H1 (cell line): ENCODE measurements at regions not wholly inside any gene's neighbourhood (a gene's known extent, or its start where the extent isn't known, plus 50 kb on each side); places are given as distances from the start of the nearest gene placed in this dataset.

Experiments
- CTCF ChIA-PET: fragments of 300-600 bp; sonication (Branson Sonifier 250); formaldehyde crosslinking; loops from one replicate; lab custom pipeline; 2021; ENCODE audit not compliant: partially characterized antibody; lab: Charles Lee
- POLR2A ChIA-PET: fragments of 300-600 bp; sonication (Branson Sonifier 250); formaldehyde crosslinking; loops from one replicate; lab custom pipeline; 2021; ENCODE audit warnings: inconsistent platforms; ENCODE audit not compliant: partially characterized antibody; lab: Charles Lee
- DNase-seq, 2 experiments: peaks; one replicate each; pipeline versions ENCODE4 v3.0.0 to v3.0.0-alpha.2; 2010 to 2022; ENCODE audit warnings: low spot score in 2 of 2, low read depth in 1 of 2, mixed read lengths in 1 of 2
- FAIRE-seq: peaks from 2 replicates; lab custom pipeline; 2011; peaks lifted over from hg19 to GRCh38; lab: Jason Lieb, UNC
- H2AFZ ChIP-seq: 2 replicates; pipeline ENCODE4 v1.8.1; 2012; ENCODE audit warnings: low read length, inconsistent platforms
- H2AK5ac ChIP-seq: 2 replicates; pipeline ENCODE4 v1.6.1; 2013; ENCODE audit warnings: low read depth, low read length
- H2BK120ac ChIP-seq: replicated peaks from 2 replicates; pipeline ENCODE3; 2013; ENCODE audit warnings: low read depth, low read length, inconsistent platforms
- H2BK12ac ChIP-seq: 2 replicates; pipeline ENCODE4 v1.6.1; 2013; ENCODE audit warnings: low read depth, low read length
- H2BK15ac ChIP-seq: 2 replicates; pipeline ENCODE4 v1.6.1; 2013; ENCODE audit warnings: low read length
- H2BK20ac ChIP-seq: 2 replicates; pipeline ENCODE4 v1.6.1; 2013; ENCODE audit warnings: low read length
- H2BK5ac ChIP-seq: 2 replicates; pipeline ENCODE4 v1.6.1; 2013; ENCODE audit warnings: low read depth, low read length
- H3K14ac ChIP-seq: 2 replicates; pipeline ENCODE4 v1.6.1; 2013; ENCODE audit warnings: inconsistent platforms; ENCODE audit not compliant: insufficient read length
- H3K18ac ChIP-seq: 2 replicates; pipeline ENCODE4 v1.6.1; 2013; ENCODE audit warnings: low read length; ENCODE audit errors: extremely low read depth
- H3K23ac ChIP-seq: 2 replicates; pipeline ENCODE4 v1.6.1; 2013; ENCODE audit warnings: inconsistent platforms; ENCODE audit not compliant: insufficient read length
- H3K23me2 ChIP-seq: 2 replicates; pipeline ENCODE4 v1.6.1; 2013; ENCODE audit warnings: low read depth, low read length
- H3K27ac ChIP-seq: 2 replicates; pipeline ENCODE4 v1.6.1; 2011; ENCODE audit warnings: low read depth, low read length, inconsistent platforms
- H3K27me3 ChIP-seq, 4 experiments: replicated peaks in 1 of 4; 1 replicate in 1 of 4; 2 replicates in 3 of 4; pipeline versions ENCODE4 v1.6.1 to v1.8.1; 2011 to 2013; ENCODE audit warnings: low read length in 3 of 4, mild to moderate bottlenecking in 3 of 4, inconsistent platforms in 2 of 4, mixed read lengths in 2 of 4, moderate library complexity in 1 of 4; ENCODE audit not compliant: control insufficient read depth in 3 of 4, insufficient read depth in 3 of 4; ENCODE audit errors: extremely low read depth in 1 of 4
- H3K36me3 ChIP-seq, 4 experiments: 2 replicates each; pipeline versions ENCODE4 v1.6.1 to v1.8.1; 2011 to 2013; ENCODE audit warnings: mild to moderate bottlenecking in 4 of 4, low read length in 3 of 4, moderate library complexity in 2 of 4, control low read depth in 1 of 4, inconsistent platforms in 1 of 4; ENCODE audit not compliant: insufficient read depth in 4 of 4, control insufficient read depth in 2 of 4
- H3K4ac ChIP-seq: replicated peaks from 2 replicates; pipeline ENCODE3; 2013; ENCODE audit warnings: low read length, low read depth, mixed read lengths, inconsistent platforms; ENCODE audit not compliant: insufficient read length
- H3K4me1 ChIP-seq, 4 experiments: replicated peaks in 1 of 4; 1 replicate in 1 of 4; 2 replicates in 3 of 4; pipeline versions ENCODE4 v1.6.1 to v1.8.1; 2011 to 2013; ENCODE audit warnings: low read length in 3 of 4, inconsistent platforms in 2 of 4, mixed read lengths in 1 of 4; ENCODE audit not compliant: insufficient read depth in 4 of 4, control insufficient read depth in 3 of 4
- H3K4me2 ChIP-seq, 2 experiments: 2 replicates each; pipeline versions ENCODE4 v1.6.1 to v1.8.1; 2011 to 2013; ENCODE audit warnings: low read depth in 2 of 2, low read length in 2 of 2, control low read depth in 1 of 2, inconsistent platforms in 1 of 2, mild to moderate bottlenecking in 1 of 2; ENCODE audit not compliant: insufficient read depth in 1 of 2
- H3K4me3 ChIP-seq, 4 experiments: fragments of 200-600, 300-600 bp in 1 of 4; sonication (generic), shearing (Covaris generic), sonication (Bioruptor Twin) in 1 of 4; 2 replicates each; pipeline versions ENCODE4 v1.5.1 to v1.8.1; 2011 to 2016; ENCODE audit warnings: low read length in 4 of 4, low read depth in 3 of 4, control low read depth in 2 of 4, inconsistent platforms in 2 of 4, mild to moderate bottlenecking in 2 of 4, mixed read lengths in 1 of 4, moderate library complexity in 1 of 4; ENCODE audit not compliant: insufficient read depth in 2 of 4; ENCODE audit errors: extremely low read depth in 1 of 4
- H3K56ac ChIP-seq: replicated peaks from 2 replicates; pipeline ENCODE3; 2013; ENCODE audit warnings: low read depth, mild to moderate bottlenecking, mixed read lengths, low read length, inconsistent platforms; ENCODE audit not compliant: insufficient read length
- H3K79me1 ChIP-seq: 2 replicates; pipeline ENCODE4 v1.6.1; 2013; ENCODE audit warnings: low read depth, low read length, control low read depth
- H3K79me2 ChIP-seq, 2 experiments: 2 replicates each; pipeline versions ENCODE4 v1.6.1 to v1.8.1; 2012 to 2013; ENCODE audit warnings: low read length in 2 of 2, mild to moderate bottlenecking in 2 of 2, inconsistent platforms in 1 of 2; ENCODE audit not compliant: insufficient read depth in 2 of 2, control insufficient read depth in 1 of 2
- H3K9ac ChIP-seq, 4 experiments: replicated peaks in 1 of 4; 1 replicate in 1 of 4; 2 replicates in 3 of 4; pipeline versions ENCODE4 v1.6.1 to v1.8.1; 2011 to 2013; ENCODE audit warnings: low read depth in 3 of 4, low read length in 3 of 4, control low read depth in 2 of 4, mild to moderate bottlenecking in 2 of 4, moderate library complexity in 2 of 4, inconsistent platforms in 1 of 4; ENCODE audit errors: extremely low read depth in 1 of 4
- H3K9me3 ChIP-seq, 2 experiments: 2 replicates each; pipeline versions ENCODE4 v1.6.1 to v1.8.1; 2012 to 2013; ENCODE audit warnings: mild to moderate bottlenecking in 2 of 2, moderate library complexity in 2 of 2, control low read depth in 1 of 2, inconsistent platforms in 1 of 2, low read depth in 1 of 2, low read length in 1 of 2, mixed read lengths in 1 of 2; ENCODE audit not compliant: insufficient read depth in 2 of 2
- H4K20me1 ChIP-seq, 2 experiments: replicated peaks in 1 of 2; 2 replicates each; pipeline versions ENCODE3 to v1.8.1; 2011 to 2013; ENCODE audit warnings: inconsistent platforms in 2 of 2, low read length in 2 of 2, mild to moderate bottlenecking in 1 of 2; ENCODE audit not compliant: insufficient read depth in 2 of 2, control insufficient read depth in 1 of 2
- H4K5ac ChIP-seq: 2 replicates; pipeline ENCODE4 v1.6.1; 2013; ENCODE audit warnings: low read length, low read depth, mixed read lengths, inconsistent platforms; ENCODE audit not compliant: insufficient read length
- H4K8ac ChIP-seq: 2 replicates; pipeline ENCODE4 v1.8.0; 2013; ENCODE audit warnings: mild to moderate bottlenecking, moderate library complexity, low read length, inconsistent platforms; ENCODE audit not compliant: insufficient read depth; ENCODE audit errors: extremely low read depth
- H4K91ac ChIP-seq: replicated peaks from 2 replicates; pipeline ENCODE3; 2013; ENCODE audit warnings: low read length, mixed read lengths, inconsistent platforms; ENCODE audit not compliant: insufficient read length
- ASH2L ChIP-seq: fragments of 200-600, 300-600 bp; sonication (generic); IDR thresholded peaks from one replicate; pipeline ENCODE4 v1.7.1; 2017; ENCODE audit warnings: low read length
- BCL11A ChIP-seq, 2 experiments: IDR thresholded peaks; one replicate each; pipeline ENCODE4 v1.6.1; 2011; ENCODE audit warnings: low read depth in 2 of 2, low read length in 2 of 2, mild to moderate bottlenecking in 2 of 2
- FOSL1 ChIP-seq: IDR thresholded peaks from 2 replicates; pipeline ENCODE4 v1.6.1; 2011; ENCODE audit warnings: mild to moderate bottlenecking, low read depth, low read length, moderate library complexity; ENCODE audit not compliant: insufficient read depth
- PHF8 ChIP-seq: fragments of 200-600 bp; sonication (generic); conservative IDR thresholded peaks from 2 replicates; pipeline ENCODE4 v1.7.1; 2012; ENCODE audit warnings: low read depth, mild to moderate bottlenecking, inconsistent platforms, low read length, moderate library complexity
- POU5F1 ChIP-seq: IDR thresholded peaks from 2 replicates; pipeline ENCODE4 v1.6.1; 2011; ENCODE audit warnings: low read depth, mild to moderate bottlenecking, low read length, moderate library complexity
- RXRA ChIP-seq: IDR thresholded peaks from 2 replicates; pipeline ENCODE4 v1.6.1; 2011; ENCODE audit warnings: low read depth, mild to moderate bottlenecking, low read length, moderate library complexity; ENCODE audit not compliant: insufficient read depth
- SAP30 ChIP-seq: fragments of 300-600 bp; sonication (generic); IDR thresholded peaks from 2 replicates; pipeline ENCODE4 v1.7.1; 2012; ENCODE audit warnings: low read length, moderate library complexity, mild to moderate bottlenecking, inconsistent platforms; ENCODE audit not compliant: insufficient read depth, insufficient replicate concordance
- SP4 ChIP-seq: IDR thresholded peaks from 2 replicates; pipeline ENCODE4 v1.6.1; 2012; ENCODE audit warnings: low read length, inconsistent platforms
- TBP ChIP-seq: IDR thresholded peaks from 2 replicates; pipeline ENCODE4 v1.6.1; 2011; ENCODE audit warnings: low read depth, low read length, improper control_type of control experiment
- WGBS, 2 experiments: shearing (Covaris generic) in 1 of 2; methylation state at CpG; one replicate each; pipeline versions ENCODE4 v1.1.6 to v1.1.7; 2013 to 2015; ENCODE audit warnings: low lambda C conversion rate in 2 of 2, mixed read lengths in 2 of 2, inconsistent platforms in 1 of 2, low coverage in 1 of 2, missing lambda C conversion rate in 1 of 2; ENCODE audit not compliant: insufficient replicate concordance in 2 of 2, insufficient coverage in 1 of 2, insufficient read length in 1 of 2; ENCODE audit errors: extremely low coverage in 1 of 2, missing lambda C conversion rate in 1 of 2; 5-methylcytosine and 5-hydroxymethylcytosine counted together

GRCh38 chr2:234427081-234428061 lies 69.5 kb downstream of the ARL4C start:
- Histone ChIP-seq H3K27me3 (peaks cover 0 to 26% (median 22%) of the 10 kb centered on the region in 4 experiments; a peak in 6 of 7 replicates), H2BK120ac (no peak overlapping the region), H3K4me2 (peak overlapping the region; percentile 29 to 61; a peak in 3 of 4 replicates), H2BK15ac (no peak overlapping the region), H3K9me3 (no peaks in the 10 kb centered on the region), H3K18ac (peak overlapping the region; percentile 55; the same call in 1 of the 2 replicates), H3K56ac (no peak overlapping the region), H4K20me1 (no peaks in the 10 kb centered on the region), H3K23ac (no peak overlapping the region), H3K4ac (no peak overlapping the region), H3K4me1 (peaks cover 0 to 18% (median 9%) of the 10 kb centered on the region in 4 experiments; a peak in 5 of 7 replicates), H3K36me3 (no peaks in the 10 kb centered on the region), H2AFZ (no peak overlapping the region), H3K14ac (no peak overlapping the region), H3K4me3 (peak overlapping the region in 2 of 4 experiments; percentile 4 to 34; a peak in 3 of 8 replicates), H3K79me2 (no peaks in the 10 kb centered on the region), H2AK5ac (peak overlapping the region; percentile 45; the same call in 1 of the 2 replicates), H2BK12ac (peak overlapping the region; percentile 85; the same call in 1 of the 2 replicates), H4K91ac (no peak overlapping the region), H2BK5ac (peak overlapping the region; percentile 60; the same call in 1 of the 2 replicates), H4K8ac (no peak overlapping the region), H2BK20ac (0 out of 2 replicates have a peak overlapping the region, but pooled peaks have one; percentile 43), H3K23me2 (no peaks in the 10 kb centered on the region), H4K5ac (no peak overlapping the region), H3K79me1 (no peaks in the 10 kb centered on the region), H3K9ac (no peak overlapping the region), H3K27ac (no peak overlapping the region)
- 41% methylated on average over 12 of the region's 15 CpGs; no CpG with 5 or more reads in 1 of the 2 experiments for WGBS, 2 experiments
- FAIRE-seq (peak; percentile 79), DNase-seq (peak; percentile 51 to 53)
- CTCF ChIA-PET: interaction anchor here (1.4 kb wide), 1 partner anchor 9 kb away, joined by 3 read pairs; no protein-coding TSS in a partner anchor
- POLR2A ChIA-PET: interaction anchor here (0.8 to 1.7 kb wide), 3 partner anchors 22 to 70 kb away, joined by 3 to 5 read pairs (median 3); partner anchors contain the start of gene ARL4C
- TF ChIP-seq TBP (no peak), BCL11A (IDR thresholded peaks at IDR 0.05; ENCODE audit: low read depth in 2 of 2, low read length in 2 of 2) (no peak), SAP30 (no peak), ASH2L (peak; percentile 54), POU5F1 (no peak), SP4 (no peak), PHF8 (no peak), RXRA (0 out of 2 replicates have a peak, but pooled peaks have one; percentile 25), FOSL1 (no peak)
